VCaP (cell line): ENCODE measurements at regions not wholly inside any gene's neighbourhood (a gene's known extent, or its start where the extent isn't known, plus 50 kb on each side); places are given as distances from the start of the nearest gene placed in this dataset.
"Not testable (repeated sequence)": the region's sequence is repeated elsewhere in the genome, so short reads cannot be mapped to it uniquely, and the experiment has no call there.

Experiments
- H3K27ac ChIP-seq: fragments of 450-650 bp; 2 replicates; pipeline ENCODE4 v1.5.1; 2017
- CTCF ChIP-seq: fragments of 450-650 bp; conservative IDR thresholded peaks from 2 replicates; pipeline ENCODE4 v1.5.1; 2017; ENCODE audit warnings: mild to moderate bottlenecking, moderate library complexity

GRCh38 chr9:129542741-129543140 lies 78.2 kb downstream of the C9orf50 start:
- TF ChIP-seq CTCF = no peak
- H3K27ac ChIP-seq = no peak overlapping the region

GRCh38 chr9:129541270-129541669 lies 79.6 kb downstream of the C9orf50 start:
- no peak for TF ChIP-seq CTCF
- no peak overlapping the region for H3K27ac ChIP-seq

DNA sequence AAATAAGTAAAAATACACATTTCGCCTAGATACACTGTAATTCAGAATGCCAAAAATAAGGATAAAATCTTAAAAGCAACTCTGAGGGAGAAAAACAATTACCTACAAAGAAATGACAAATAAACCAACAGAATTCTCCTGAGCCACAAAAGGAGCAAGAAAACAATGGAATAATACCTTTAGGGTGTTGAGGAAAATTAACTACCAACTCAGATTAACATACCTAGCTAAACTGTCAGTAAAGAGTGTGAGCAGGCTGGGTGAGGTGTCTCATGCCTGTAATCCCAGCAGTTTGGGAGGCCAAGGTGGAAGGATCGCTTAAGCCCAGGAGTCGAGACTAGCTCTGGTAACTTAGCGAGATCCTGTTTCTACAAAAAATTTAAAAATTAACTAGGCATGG lies 81.5 kb downstream of the C9orf50 start:
- no peak overlapping the region for H3K27ac ChIP-seq
- no peak for TF ChIP-seq CTCF

DNA sequence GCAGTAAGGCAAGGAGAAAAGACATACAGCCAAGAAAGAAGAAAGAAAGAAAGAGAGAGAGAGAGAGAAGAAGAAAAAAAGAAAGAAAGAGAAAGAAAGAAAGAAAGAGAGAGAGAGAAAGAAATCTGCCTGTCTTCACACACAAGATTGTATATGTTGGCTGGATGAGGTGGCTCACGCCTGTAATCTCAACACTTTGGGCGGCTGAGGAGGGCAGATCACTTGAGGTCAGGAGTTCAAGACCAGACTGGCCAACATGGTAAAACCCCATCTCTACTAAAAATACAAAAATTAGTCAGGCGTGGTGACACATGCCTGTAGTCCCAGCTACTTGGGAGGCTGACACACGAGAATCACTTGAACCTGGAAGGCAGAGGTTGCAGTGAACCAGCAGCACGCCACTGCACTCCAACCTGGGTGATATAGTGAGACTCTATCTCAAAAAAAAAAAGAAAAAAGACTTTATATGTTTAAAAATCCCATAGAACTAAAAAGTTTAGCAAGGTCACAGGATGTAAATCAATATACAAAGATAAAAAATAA lies 89.0 kb downstream of the C9orf50 start:
- H3K27ac ChIP-seq = not testable (repeated sequence)

DNA sequence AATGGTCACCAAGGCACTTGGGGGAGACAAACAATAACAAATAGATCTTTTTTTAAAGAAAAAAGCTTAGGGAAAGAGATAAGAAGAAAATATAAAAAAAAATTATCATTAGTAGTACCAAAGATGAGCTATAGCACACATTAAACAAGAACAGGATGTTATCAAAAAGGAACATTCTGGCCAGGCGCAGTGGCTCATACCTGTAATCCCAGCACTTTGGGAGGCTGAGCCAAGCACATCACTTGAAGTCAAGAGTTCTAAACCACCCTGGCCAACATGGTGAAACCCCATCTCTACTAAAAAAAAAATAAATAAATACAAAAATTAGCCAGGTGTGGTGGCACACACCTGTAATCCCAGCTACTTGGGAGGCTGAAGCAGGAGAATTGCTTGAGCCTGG lies 92.9 kb downstream of the C9orf50 start:
- not testable (repeated sequence) for H3K27ac ChIP-seq

DNA sequence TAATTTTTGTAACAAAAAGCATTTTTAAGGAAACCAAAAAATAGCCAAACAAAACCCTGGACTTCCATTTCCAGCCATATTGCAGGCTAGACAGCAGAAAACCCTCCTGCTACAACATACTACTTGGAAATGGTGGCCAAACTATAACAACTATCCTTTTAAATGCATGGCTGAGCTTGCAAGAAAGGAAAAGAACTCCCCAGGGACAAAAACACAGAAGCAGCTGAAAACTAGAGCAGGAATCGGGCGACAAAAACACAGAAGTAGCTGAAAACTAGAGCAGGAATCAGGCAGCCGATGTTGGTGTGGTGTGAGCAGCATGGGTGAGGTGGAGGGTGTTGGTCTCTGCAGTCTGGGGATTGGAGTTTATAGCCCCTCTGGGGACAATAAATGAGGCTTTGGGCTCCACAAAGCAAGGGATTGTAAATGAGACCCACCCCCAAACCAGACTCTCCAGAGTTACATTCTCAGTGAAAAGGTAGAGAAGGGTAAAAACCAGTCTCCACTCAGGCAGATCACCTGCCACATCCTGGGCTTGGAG lies 95.2 kb downstream of the C9orf50 start:
- no peak for TF ChIP-seq CTCF
- H3K27ac ChIP-seq = no peak overlapping the region

GRCh38 chr9:129524582-129525270 lies 96.2 kb downstream of the C9orf50 start:
- TF ChIP-seq CTCF = no peak
- no peak overlapping the region for H3K27ac ChIP-seq

- TF ChIP-seq CTCF = no peak
- no peak overlapping the region for H3K27ac ChIP-seq
These were observed 96.8 kb downstream of the C9orf50 start for GRCh38 chr9:129523943-129524581.
